Breast epithelium (tissue), 3 donors: ENCODE measurements at regions not wholly inside any gene's neighbourhood (a gene's known extent, or its start where the extent isn't known, plus 50 kb on each side); places are given as distances from the start of the nearest gene placed in this dataset.

Experiments
- POLR2A ChIP-seq: fragments of 450-650 bp; IDR thresholded peaks from one replicate; pipeline ENCODE4 v1.6.1; 2016; ENCODE audit warnings: antibody characterized with exemption, mild to moderate bottlenecking, moderate library complexity
- POLR2AphosphoS5 ChIP-seq, 3 donors: sonication (generic); formaldehyde crosslinking; IDR thresholded peaks; one replicate each; pipeline ENCODE4 v1.6.1; 2017; ENCODE audit warnings: antibody characterized with exemption in 3 of 3
- TF ChIP-seq, protein P1 (sequence below), 3 donors: fragments of 450-650 bp; IDR thresholded peaks; one replicate each; pipeline ENCODE4 v1.5.1; 2016 to 2017; ENCODE audit warnings: antibody characterized with exemption in 3 of 3, mild to moderate bottlenecking in 3 of 3, moderate library complexity in 3 of 3

DNA sequence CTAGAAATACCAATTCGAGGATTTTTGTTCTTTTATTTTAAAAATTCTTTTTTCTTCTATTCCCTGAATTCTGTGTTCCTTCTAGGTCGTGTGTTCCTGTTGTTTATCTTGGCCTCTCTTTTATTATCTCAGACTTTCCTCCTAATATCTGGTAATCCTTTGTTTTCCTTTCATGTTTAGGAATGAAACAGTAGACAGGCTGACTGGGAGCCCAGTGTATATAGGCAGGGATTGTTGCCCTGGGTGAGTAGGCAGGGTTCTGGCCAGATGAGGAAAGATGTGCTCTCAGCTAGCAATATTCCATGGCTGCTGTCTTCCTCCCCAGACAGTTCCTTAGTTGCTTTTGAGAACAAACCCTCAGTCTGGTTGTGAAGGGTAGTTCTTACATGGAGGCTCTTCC lies 161.8 kb upstream of the PDE4B start:
- TF ChIP-seq, protein P1, sequence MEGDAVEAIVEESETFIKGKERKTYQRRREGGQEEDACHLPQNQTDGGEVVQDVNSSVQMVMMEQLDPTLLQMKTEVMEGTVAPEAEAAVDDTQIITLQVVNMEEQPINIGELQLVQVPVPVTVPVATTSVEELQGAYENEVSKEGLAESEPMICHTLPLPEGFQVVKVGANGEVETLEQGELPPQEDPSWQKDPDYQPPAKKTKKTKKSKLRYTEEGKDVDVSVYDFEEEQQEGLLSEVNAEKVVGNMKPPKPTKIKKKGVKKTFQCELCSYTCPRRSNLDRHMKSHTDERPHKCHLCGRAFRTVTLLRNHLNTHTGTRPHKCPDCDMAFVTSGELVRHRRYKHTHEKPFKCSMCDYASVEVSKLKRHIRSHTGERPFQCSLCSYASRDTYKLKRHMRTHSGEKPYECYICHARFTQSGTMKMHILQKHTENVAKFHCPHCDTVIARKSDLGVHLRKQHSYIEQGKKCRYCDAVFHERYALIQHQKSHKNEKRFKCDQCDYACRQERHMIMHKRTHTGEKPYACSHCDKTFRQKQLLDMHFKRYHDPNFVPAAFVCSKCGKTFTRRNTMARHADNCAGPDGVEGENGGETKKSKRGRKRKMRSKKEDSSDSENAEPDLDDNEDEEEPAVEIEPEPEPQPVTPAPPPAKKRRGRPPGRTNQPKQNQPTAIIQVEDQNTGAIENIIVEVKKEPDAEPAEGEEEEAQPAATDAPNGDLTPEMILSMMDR (IDR thresholded peaks at IDR 0.05) = no peak
- TF ChIP-seq POLR2A (no peak), POLR2AphosphoS5 (IDR thresholded peaks at IDR 0.05) (no peak)
